ENCODE measurements at regions not wholly inside any gene's neighbourhood (a gene's known extent, or its start where the extent isn't known, plus 50 kb on each side); places are given as distances from the start of the nearest gene placed in this dataset.

DNA sequence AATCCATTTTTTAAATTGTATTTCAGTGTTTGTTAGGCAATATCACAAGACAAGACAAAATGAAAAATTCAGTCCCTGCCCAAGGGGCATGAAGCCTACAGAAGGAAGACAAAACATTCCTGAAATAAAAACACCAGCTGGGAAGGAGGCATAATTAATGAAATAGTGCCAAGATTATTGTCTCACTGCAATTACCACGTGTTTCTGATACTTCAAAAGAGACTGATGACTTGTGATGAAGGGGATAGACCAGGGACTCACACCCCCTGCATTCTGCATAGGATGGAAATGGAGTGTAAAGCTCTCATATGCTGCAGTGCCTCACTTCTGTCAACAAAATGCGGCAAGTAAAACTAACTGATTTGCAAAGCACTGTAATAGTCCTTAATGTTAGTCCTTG is 178.1 kb downstream of the BARD1 start:
- no peak for ATAC-seq
- Histone ChIP-seq H3K27me3 (ENCODE audit: low read length) (no peaks in the 10 kb centered on the region), H3K4me3 (ENCODE audit: low read length) (no peak overlapping the region), H4K20me1 (ENCODE audit: low read length) (no peaks in the 10 kb centered on the region), H3K4me1 (ENCODE audit: insufficient read depth, low read length) (no peaks in the 10 kb centered on the region), H3K9me3 (ENCODE audit: low read length) (no peaks in the 10 kb centered on the region), H3F3A (ENCODE audit: low read length, unreplicated experiment) (no peaks in the 10 kb centered on the region), H3K27ac (ENCODE audit: low read length) (no peak overlapping the region), H2AFZ (ENCODE audit: low read length) (no peak overlapping the region), H3K36me3 (ENCODE audit: low read depth, low read length) (no peaks in the 10 kb centered on the region), H3K4me2 (ENCODE audit: low read length) (no peak overlapping the region), H3K9me2 (replicated peaks; ENCODE audit: low read length) (no peaks in the 10 kb centered on the region), H3K79me2 (ENCODE audit: low read length) (no peaks in the 10 kb centered on the region), H3K9ac (ENCODE audit: low read length) (no peak overlapping the region)
- no TSS peak for BruUV-seq (replicated peaks)
- POLR2A ChIA-PET (ENCODE audit: unreplicated experiment) = interaction anchor here (0.6 kb wide), 1 partner anchor 1033 kb away, joined by 3 read pairs; no protein-coding TSS in a partner anchor
- no peak for DNase-seq
- CTCF ChIA-PET = no interaction called here
- TF ChIP-seq EZH2phosphoT487 (IDR thresholded peaks at IDR 0.05; ENCODE audit: borderline replicate concordance, low read length) = no peak
- intact Hi-C loops (cut with micrococcal nuclease) = no loop called here

DNA sequence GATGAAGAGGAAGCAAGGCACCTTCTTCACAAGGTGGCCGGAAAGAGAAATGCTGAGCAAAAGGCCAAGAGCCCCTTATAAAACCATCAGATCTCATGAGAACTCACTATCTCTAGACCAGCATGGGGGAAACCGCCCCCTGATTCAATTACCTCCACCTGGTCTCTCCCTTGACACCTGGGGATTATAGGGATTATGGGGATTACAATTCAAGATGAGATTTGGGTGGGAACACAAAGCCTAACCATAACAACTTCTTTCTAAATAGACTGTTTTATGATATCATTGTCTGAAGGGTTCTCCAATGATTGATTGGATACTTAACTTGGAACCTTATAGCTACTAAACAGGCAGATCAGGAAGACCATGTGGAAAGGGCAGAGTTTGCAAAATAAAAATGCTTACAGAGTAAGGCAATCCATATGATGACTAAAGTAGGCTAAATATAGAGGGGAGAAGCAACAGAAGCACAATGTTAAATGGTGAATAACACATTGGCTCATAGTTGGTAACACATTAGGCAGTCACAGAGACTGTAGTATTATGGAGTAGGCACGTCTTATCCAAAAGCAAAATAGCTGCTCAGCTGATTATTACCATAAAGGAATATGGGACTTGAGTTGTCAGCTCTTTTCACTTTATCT is 179.0 kb downstream of the BARD1 start:
- no peaks in the 10 kb centered on the region for H4K20me1 ChIP-seq (ENCODE audit: low read length)
- BruUV-seq (replicated peaks) = no TSS peak
- intact Hi-C loops (cut with micrococcal nuclease) = no loop called here
- H3K9ac ChIP-seq (ENCODE audit: low read length) = no peak overlapping the region
- ATAC-seq (no peak), DNase-seq (no peak)
- no peaks in the 10 kb centered on the region for H3K27me3 ChIP-seq (ENCODE audit: low read length)
- no peaks in the 10 kb centered on the region for H3K4me1 ChIP-seq (ENCODE audit: insufficient read depth, low read length)
- H3K79me2 ChIP-seq (ENCODE audit: low read length) = no peaks in the 10 kb centered on the region
- H3K9me2 ChIP-seq (replicated peaks; ENCODE audit: low read length) = no peaks in the 10 kb centered on the region
- ChIA-PET POLR2A (ENCODE audit: unreplicated experiment) (no interaction called here), CTCF (no interaction called here)
- no peak overlapping the region for H3K4me3 ChIP-seq (ENCODE audit: low read length)
- no peak overlapping the region for H3K27ac ChIP-seq (ENCODE audit: low read length)
- no peaks in the 10 kb centered on the region for H3F3A ChIP-seq (ENCODE audit: low read length, unreplicated experiment)
- TF ChIP-seq EZH2phosphoT487 (IDR thresholded peaks at IDR 0.05; ENCODE audit: borderline replicate concordance, low read length) (no peak), EZH2 (IDR thresholded peaks at IDR 0.05; ENCODE audit: low read length, unreplicated experiment) (no peak)
- TF ChIP-seq, protein P1, sequence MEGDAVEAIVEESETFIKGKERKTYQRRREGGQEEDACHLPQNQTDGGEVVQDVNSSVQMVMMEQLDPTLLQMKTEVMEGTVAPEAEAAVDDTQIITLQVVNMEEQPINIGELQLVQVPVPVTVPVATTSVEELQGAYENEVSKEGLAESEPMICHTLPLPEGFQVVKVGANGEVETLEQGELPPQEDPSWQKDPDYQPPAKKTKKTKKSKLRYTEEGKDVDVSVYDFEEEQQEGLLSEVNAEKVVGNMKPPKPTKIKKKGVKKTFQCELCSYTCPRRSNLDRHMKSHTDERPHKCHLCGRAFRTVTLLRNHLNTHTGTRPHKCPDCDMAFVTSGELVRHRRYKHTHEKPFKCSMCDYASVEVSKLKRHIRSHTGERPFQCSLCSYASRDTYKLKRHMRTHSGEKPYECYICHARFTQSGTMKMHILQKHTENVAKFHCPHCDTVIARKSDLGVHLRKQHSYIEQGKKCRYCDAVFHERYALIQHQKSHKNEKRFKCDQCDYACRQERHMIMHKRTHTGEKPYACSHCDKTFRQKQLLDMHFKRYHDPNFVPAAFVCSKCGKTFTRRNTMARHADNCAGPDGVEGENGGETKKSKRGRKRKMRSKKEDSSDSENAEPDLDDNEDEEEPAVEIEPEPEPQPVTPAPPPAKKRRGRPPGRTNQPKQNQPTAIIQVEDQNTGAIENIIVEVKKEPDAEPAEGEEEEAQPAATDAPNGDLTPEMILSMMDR (conservative IDR thresholded peaks at IDR 0.05; ENCODE audit: low read depth, low read length) = no peak
- no peaks in the 10 kb centered on the region for H3K9me3 ChIP-seq (ENCODE audit: low read length)
- no peak overlapping the region for H3K4me2 ChIP-seq (ENCODE audit: low read length)
- H2AFZ ChIP-seq (ENCODE audit: low read length) = no peak overlapping the region
- H3K36me3 ChIP-seq (ENCODE audit: low read depth, low read length) = no peaks in the 10 kb centered on the region

DNA sequence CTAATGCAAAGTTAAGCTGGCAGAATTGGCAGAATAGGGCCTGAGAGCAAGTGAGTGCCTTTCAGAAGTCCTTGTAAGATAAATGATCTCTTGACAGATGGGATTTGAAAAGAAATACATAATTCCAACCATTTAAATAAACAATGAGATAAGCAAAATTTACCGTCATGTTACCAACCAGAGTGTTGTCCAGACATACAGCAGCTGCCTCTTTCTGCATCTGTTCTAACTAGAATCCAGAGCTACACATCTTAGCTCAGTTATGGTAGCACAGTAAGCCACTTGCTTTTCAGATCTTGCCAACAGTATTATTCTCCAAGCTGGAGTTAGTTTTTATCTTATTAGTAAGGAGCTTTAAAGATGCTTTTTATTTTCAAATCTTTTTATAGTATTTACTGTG is 179.6 kb downstream of the BARD1 start:
- H3K27me3 ChIP-seq (ENCODE audit: low read length) = no peaks in the 10 kb centered on the region

More for the DNA sequence above, 179.6 kb downstream of the BARD1 start:
- ATAC-seq (no peak), DNase-seq (no peak)
- Histone ChIP-seq H3K4me1 (ENCODE audit: insufficient read depth, low read length) (no peaks in the 10 kb centered on the region), H3K27ac (ENCODE audit: low read length) (no peak overlapping the region), H3K4me3 (ENCODE audit: low read length) (no peak overlapping the region), H3K79me2 (ENCODE audit: low read length) (no peaks in the 10 kb centered on the region), H3K9me2 (replicated peaks; ENCODE audit: low read length) (no peaks in the 10 kb centered on the region), H3K4me2 (ENCODE audit: low read length) (no peak overlapping the region), H3K9me3 (ENCODE audit: low read length) (no peaks in the 10 kb centered on the region), H4K20me1 (ENCODE audit: low read length) (no peaks in the 10 kb centered on the region), H3F3A (ENCODE audit: low read length, unreplicated experiment) (no peaks in the 10 kb centered on the region), H2AFZ (ENCODE audit: low read length) (no peak overlapping the region), H3K36me3 (ENCODE audit: low read depth, low read length) (no peaks in the 10 kb centered on the region), H3K9ac (ENCODE audit: low read length) (no peak overlapping the region)
- BruUV-seq (replicated peaks) = no TSS peak
- TF ChIP-seq EZH2phosphoT487 (IDR thresholded peaks at IDR 0.05; ENCODE audit: borderline replicate concordance, low read length) = no peak
- ChIA-PET POLR2A (ENCODE audit: unreplicated experiment) (interaction anchor here (0.7 kb wide), 1 partner anchor 1371 kb away, joined by 7 read pairs; no protein-coding TSS in a partner anchor), CTCF (no interaction called here)
- intact Hi-C loops (cut with micrococcal nuclease) = no loop called here

All from PC-3 (cell line).